CD8-positive, alpha-beta memory T cell (primary cell): ENCODE measurements at regions not wholly inside any gene's neighbourhood (a gene's known extent, or its start where the extent isn't known, plus 50 kb on each side); places are given as distances from the start of the nearest gene placed in this dataset.
"Not testable (repeated sequence)": the region's sequence is repeated elsewhere in the genome, so short reads cannot be mapped to it uniquely, and the experiment has no call there.

ENCODE experiments used
- CTCF ChIA-PET: fragments of 350-600 bp; sonication (Branson Sonifier 250); formaldehyde crosslinking; loops from one replicate; lab custom pipeline; 2021; ENCODE audit warnings: antibody characterized with exemption; lab: Charles Lee
- POLR2A ChIA-PET: fragments of 350-600 bp; sonication (Branson Sonifier 250); formaldehyde crosslinking; loops from one replicate; lab custom pipeline; 2021; ENCODE audit warnings: antibody characterized with exemption; lab: Charles Lee
- DNase-seq, 5 donors: peaks; one replicate each; pipeline versions ENCODE4 v3.0.0 to v3.0.0-alpha.2; 2020 to 2022; ENCODE audit warnings: mixed read lengths in 1 of 5
- H3K27ac ChIP-seq: one replicate; pipeline ENCODE4 v1.7.0; 2013; ENCODE audit warnings: low read depth, mild to moderate bottlenecking, low read length, moderate library complexity
- H3K27me3 ChIP-seq: 2 replicates; pipeline ENCODE4 v1.7.0; 2013; ENCODE audit warnings: low read length, mild to moderate bottlenecking; ENCODE audit not compliant: insufficient read depth, poor library complexity, severe bottlenecking
- H3K36me3 ChIP-seq: 2 replicates; pipeline ENCODE4 v1.7.0; 2013; ENCODE audit warnings: mild to moderate bottlenecking, low read length, moderate library complexity; ENCODE audit not compliant: insufficient read depth
- H3K4me1 ChIP-seq: 2 replicates; pipeline ENCODE4 v1.7.0; 2013; ENCODE audit warnings: mild to moderate bottlenecking, low read length, moderate library complexity; ENCODE audit not compliant: insufficient read depth
- H3K4me3 ChIP-seq: 2 replicates; pipeline ENCODE4 v1.7.0; 2013; ENCODE audit warnings: mild to moderate bottlenecking, low read length
- H3K9me3 ChIP-seq: 2 replicates; pipeline ENCODE4 v1.7.0; 2013; ENCODE audit warnings: mild to moderate bottlenecking, low read length
- H3K27ac Mint-ChIP-seq, 8 donors: one replicate each; pipeline ENCODE4 v1.8.0; 2020 to 2021; ENCODE audit warnings: mixed read lengths in 8 of 8, mild to moderate bottlenecking in 6 of 8, inconsistent platforms in 3 of 8, moderate library complexity in 3 of 8
- H3K27me3 Mint-ChIP-seq, 2 donors: one replicate each; pipeline ENCODE4 v1.8.0; 2020 to 2021; ENCODE audit warnings: mixed read lengths in 2 of 2, mild to moderate bottlenecking in 1 of 2, moderate library complexity in 1 of 2
- H3K36me3 Mint-ChIP-seq, 3 donors: one replicate each; pipeline ENCODE4 v1.8.0; 2020 to 2021; ENCODE audit warnings: mixed read lengths in 3 of 3, inconsistent platforms in 1 of 3, mild to moderate bottlenecking in 1 of 3
- H3K4me1 Mint-ChIP-seq, 3 donors: one replicate each; pipeline ENCODE4 v1.8.0; 2020 to 2021; ENCODE audit warnings: mixed read lengths in 3 of 3, inconsistent platforms in 1 of 3, mild to moderate bottlenecking in 1 of 3
- H3K4me3 Mint-ChIP-seq, 7 donors: one replicate each; pipeline ENCODE4 v1.8.0; 2020 to 2021; ENCODE audit warnings: mixed read lengths in 7 of 7, mild to moderate bottlenecking in 6 of 7, moderate library complexity in 4 of 7, inconsistent platforms in 2 of 7
- H3K9me3 Mint-ChIP-seq, 5 donors: one replicate each; pipeline ENCODE4 v1.8.0; 2020 to 2022; ENCODE audit warnings: mixed read lengths in 5 of 5, mild to moderate bottlenecking in 3 of 5, moderate library complexity in 2 of 5, inconsistent platforms in 1 of 5

GRCh38 chr18:60062831-60063230 is 163.0 kb downstream of the PMAIP1 start:
- H3K4me3 ChIP-seq, CTCF ChIA-PET, H3K36me3 ChIP-seq, H3K27ac ChIP-seq, H3K36me3 Mint-ChIP-seq, H3K27ac Mint-ChIP-seq, H3K27me3 Mint-ChIP-seq, H3K4me1 ChIP-seq, H3K9me3 Mint-ChIP-seq, H3K27me3 ChIP-seq, POLR2A ChIA-PET, H3K4me1 Mint-ChIP-seq, DNase-seq, H3K9me3 ChIP-seq, H3K4me3 Mint-ChIP-seq: not testable (repeated sequence)

- ChIA-PET CTCF (no interaction called here), POLR2A (no interaction called here)
- Histone ChIP-seq H3K4me3 (no peak overlapping the region), H3K27me3 (no peaks in the 10 kb centered on the region), H3K4me1 (no peaks in the 10 kb centered on the region), H3K36me3 (no peaks in the 10 kb centered on the region), H3K9me3 (no peaks in the 10 kb centered on the region), H3K27ac (no peak overlapping the region)
- no peak overlapping the region for H3K27ac Mint-ChIP-seq
- H3K4me1 Mint-ChIP-seq: no peaks in the 10 kb centered on the region
- peaks cover 4 to 7% of the 10 kb centered on the region in 2 donors for H3K27me3 Mint-ChIP-seq
- no peak overlapping the region for H3K4me3 Mint-ChIP-seq
- H3K9me3 Mint-ChIP-seq: peaks cover 0 to 2% (median 0%) of the 10 kb centered on the region in 5 donors
- no peak for DNase-seq
- no peaks in the 10 kb centered on the region for H3K36me3 Mint-ChIP-seq
Observed at GRCh38 chr18:60062396-60062795, 162.6 kb downstream of the PMAIP1 start.

- no peak overlapping the region for H3K4me3 Mint-ChIP-seq
- peak overlapping the region in 1 of 8 donors; percentile 32 for H3K27ac Mint-ChIP-seq
- Histone ChIP-seq H3K36me3 (no peaks in the 10 kb centered on the region), H3K27me3 (no peaks in the 10 kb centered on the region), H3K4me1 (no peaks in the 10 kb centered on the region), H3K27ac (no peak overlapping the region), H3K9me3 (no peaks in the 10 kb centered on the region), H3K4me3 (no peak overlapping the region)
- H3K27me3 Mint-ChIP-seq: peaks cover 4 to 7% of the 10 kb centered on the region in 2 donors
- ChIA-PET POLR2A (no interaction called here), CTCF (no interaction called here)
- no peaks in the 10 kb centered on the region for H3K4me1 Mint-ChIP-seq
- H3K9me3 Mint-ChIP-seq: peaks cover 0 to 2% (median 1%) of the 10 kb centered on the region in 5 donors
- no peaks in the 10 kb centered on the region for H3K36me3 Mint-ChIP-seq
- no peak for DNase-seq
Observed at GRCh38 chr18:60060578-60060977, 160.8 kb downstream of the PMAIP1 start.

DNA sequence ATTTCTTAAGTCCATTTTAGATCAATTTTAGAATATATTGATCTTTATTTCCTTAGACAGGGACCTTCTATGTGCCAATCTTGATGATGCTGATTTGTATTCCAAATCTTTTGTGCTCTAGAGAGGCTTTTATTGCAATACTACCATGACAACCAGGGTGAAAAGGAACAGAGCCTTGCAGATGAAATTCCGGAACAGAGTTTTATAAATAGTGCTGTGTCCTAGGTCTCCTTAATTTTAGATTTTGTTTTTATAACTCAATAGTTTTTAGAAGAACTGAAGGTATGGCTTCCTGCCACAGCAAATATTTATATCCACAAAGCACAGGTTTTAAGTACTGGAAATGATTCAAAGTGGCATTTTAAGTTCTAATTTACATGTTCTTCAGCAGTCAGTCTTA is 160.2 kb downstream of the PMAIP1 start:
- POLR2A ChIA-PET: no interaction called here
- Mint-ChIP-seq H3K27ac (no peak overlapping the region), H3K36me3 (no peaks in the 10 kb centered on the region)

GRCh38 chr18:60059216-60059615 is 159.4 kb downstream of the PMAIP1 start:
- CTCF ChIA-PET: no interaction called here
- no peaks in the 10 kb centered on the region for H3K4me1 ChIP-seq
- Mint-ChIP-seq H3K4me3 (no peak overlapping the region), H3K27me3 (peaks cover 4 to 6% of the 10 kb centered on the region in 2 donors), H3K27ac (no peak overlapping the region), H3K36me3 (no peaks in the 10 kb centered on the region), H3K9me3 (peaks cover 0 to 2% (median 1%) of the 10 kb centered on the region in 5 donors), H3K4me1 (no peaks in the 10 kb centered on the region)
- no peaks in the 10 kb centered on the region for H3K9me3 ChIP-seq
- no peak overlapping the region for H3K27ac ChIP-seq
- no peak for DNase-seq
- POLR2A ChIA-PET: no interaction called here
- H3K36me3 ChIP-seq: no peaks in the 10 kb centered on the region
- no peak overlapping the region for H3K4me3 ChIP-seq
- no peaks in the 10 kb centered on the region for H3K27me3 ChIP-seq

More for the DNA sequence above, 160.2 kb downstream of the PMAIP1 start:
- peaks cover 4 to 7% of the 10 kb centered on the region in 2 donors for H3K27me3 Mint-ChIP-seq
- H3K9me3 Mint-ChIP-seq: peaks cover 0 to 2% (median 1%) of the 10 kb centered on the region in 5 donors
- Histone ChIP-seq H3K36me3 (no peaks in the 10 kb centered on the region), H3K27ac (no peak overlapping the region), H3K4me1 (no peaks in the 10 kb centered on the region), H3K27me3 (no peaks in the 10 kb centered on the region), H3K4me3 (no peak overlapping the region), H3K9me3 (no peaks in the 10 kb centered on the region)
- CTCF ChIA-PET: no interaction called here
- no peak overlapping the region for H3K4me3 Mint-ChIP-seq
- no peaks in the 10 kb centered on the region for H3K4me1 Mint-ChIP-seq
- DNase-seq: no peak

DNA sequence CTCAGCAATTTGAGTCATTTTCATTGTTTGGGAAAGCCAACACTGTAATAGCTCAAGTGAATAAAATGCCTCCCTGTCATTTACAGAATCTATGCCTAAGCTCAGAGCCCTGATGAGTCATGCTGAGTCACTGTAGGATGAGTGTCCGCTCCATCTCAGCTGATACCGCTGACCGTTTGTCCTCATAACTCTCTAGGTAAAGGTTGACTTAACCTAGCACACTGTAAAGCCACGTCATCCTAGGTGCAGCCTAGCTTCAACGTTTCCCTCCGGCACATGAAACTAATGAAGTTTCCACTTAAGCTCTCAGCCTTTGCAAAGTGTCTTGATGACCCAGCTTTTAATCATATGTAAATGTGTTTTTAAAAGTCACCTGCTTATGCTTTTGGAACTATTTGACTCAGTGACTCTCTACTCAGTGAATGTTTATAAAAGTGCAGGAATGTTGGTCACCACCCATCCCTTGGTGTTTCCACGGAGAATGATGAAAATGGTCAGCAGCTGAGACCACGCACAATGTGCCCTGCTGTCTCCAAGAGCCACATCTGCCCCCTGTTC is 154.0 kb downstream of the PMAIP1 start:
- ChIA-PET POLR2A (no interaction called here), CTCF (no interaction called here)
- H3K27me3 Mint-ChIP-seq: no peaks in the 10 kb centered on the region
- Histone ChIP-seq H3K36me3 (no peaks in the 10 kb centered on the region), H3K4me1 (no peaks in the 10 kb centered on the region), H3K27ac (peak overlapping the region; percentile 38), H3K4me3 (no peak overlapping the region), H3K27me3 (no peaks in the 10 kb centered on the region), H3K9me3 (no peaks in the 10 kb centered on the region)
- no peaks in the 10 kb centered on the region for H3K4me1 Mint-ChIP-seq
- H3K9me3 Mint-ChIP-seq: peaks cover 0 to 4% (median 0%) of the 10 kb centered on the region in 5 donors
- no peak overlapping the region for H3K4me3 Mint-ChIP-seq
- no peaks in the 10 kb centered on the region for H3K36me3 Mint-ChIP-seq
- no peak overlapping the region for H3K27ac Mint-ChIP-seq
- DNase-seq: no peak

DNA sequence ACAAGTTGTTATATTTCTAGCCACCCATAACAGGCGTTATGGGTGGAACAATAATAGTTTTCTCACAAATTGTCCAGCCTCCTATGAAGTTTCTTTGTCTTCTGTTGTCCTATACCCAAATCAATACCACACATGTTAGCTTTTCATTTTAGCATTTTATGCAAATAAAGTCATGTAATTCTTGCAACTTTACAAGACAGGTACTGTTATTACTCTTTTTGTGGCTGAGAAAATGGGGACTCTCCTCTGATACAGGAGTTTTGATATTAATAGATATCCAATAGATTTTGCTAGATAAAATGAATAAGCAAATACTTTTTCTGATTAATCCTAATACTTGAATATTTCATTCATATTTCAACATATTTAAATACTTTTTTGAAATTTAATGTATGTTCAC is 151.0 kb downstream of the PMAIP1 start:
- Histone ChIP-seq H3K36me3 (no peaks in the 10 kb centered on the region), H3K4me1 (no peaks in the 10 kb centered on the region), H3K27me3 (no peaks in the 10 kb centered on the region), H3K27ac (no peak overlapping the region), H3K4me3 (no peak overlapping the region), H3K9me3 (no peaks in the 10 kb centered on the region)
- H3K27me3 Mint-ChIP-seq: no peaks in the 10 kb centered on the region
- ChIA-PET POLR2A (no interaction called here), CTCF (no interaction called here)
- H3K4me1 Mint-ChIP-seq: no peaks in the 10 kb centered on the region
- no peak for DNase-seq
- no peak overlapping the region for H3K4me3 Mint-ChIP-seq
- H3K36me3 Mint-ChIP-seq: no peaks in the 10 kb centered on the region
- peaks cover 0 to 4% (median 0%) of the 10 kb centered on the region in 5 donors for H3K9me3 Mint-ChIP-seq
- H3K27ac Mint-ChIP-seq: no peak overlapping the region

DNA sequence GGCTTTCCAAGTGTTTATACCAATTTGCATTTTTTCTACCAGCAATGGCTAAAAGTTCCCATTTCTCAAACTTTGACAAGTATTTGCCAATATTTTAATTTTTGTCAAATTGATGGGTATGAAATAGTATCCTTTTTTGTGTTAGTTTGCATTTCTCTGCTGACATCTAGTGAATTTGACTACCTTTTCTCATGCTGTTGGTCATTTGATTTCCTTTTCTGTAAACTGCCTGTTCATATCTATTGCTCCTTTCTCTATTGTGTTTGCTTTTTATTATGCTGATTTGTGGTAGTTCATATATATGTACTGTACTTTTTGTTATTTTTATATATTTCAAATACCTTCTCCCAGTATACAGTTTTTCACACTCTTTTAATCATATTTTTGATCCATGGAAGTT is 149.4 kb downstream of the PMAIP1 start:
- POLR2A ChIA-PET: no interaction called here
- DNase-seq: no peak
- Histone ChIP-seq H3K36me3 (no peaks in the 10 kb centered on the region), H3K4me1 (no peaks in the 10 kb centered on the region), H3K27me3 (no peaks in the 10 kb centered on the region), H3K4me3 (no peak overlapping the region), H3K27ac (no peak overlapping the region), H3K9me3 (no peaks in the 10 kb centered on the region)
- H3K27ac Mint-ChIP-seq: no peak overlapping the region
- H3K9me3 Mint-ChIP-seq: peaks cover 0 to 4% (median 0%) of the 10 kb centered on the region in 5 donors
- H3K27me3 Mint-ChIP-seq: no peaks in the 10 kb centered on the region
- no peaks in the 10 kb centered on the region for H3K4me1 Mint-ChIP-seq
- no peak overlapping the region for H3K4me3 Mint-ChIP-seq
- no peaks in the 10 kb centered on the region for H3K36me3 Mint-ChIP-seq
- CTCF ChIA-PET: no interaction called here
